Thoracic aorta (tissue), 2 donors: ENCODE measurements at regions not wholly inside any gene's neighbourhood (a gene's known extent, or its start where the extent isn't known, plus 50 kb on each side); places are given as distances from the start of the nearest gene placed in this dataset.

Experiments
- ATAC-seq: fragments of 150-250 bp; one replicate; pipeline ENCODE4 v1.8.0; 2017; ENCODE audit warnings: low read depth; ENCODE audit not compliant: insufficient number of reproducible peaks, low FRiP score
- DNase-seq: peaks from one replicate; pipeline ENCODE4 v3.0.0-alpha.2; 2020; ENCODE audit warnings: low spot score
- H3K27ac ChIP-seq, 2 donors: fragments of 200-600 bp; sonication (generic); 1 replicate in 1 of 2; 2 replicates in 1 of 2; pipeline ENCODE4 v1.5.1; 2016; ENCODE audit warnings: mild to moderate bottlenecking in 2 of 2, moderate library complexity in 2 of 2
- H3K27me3 ChIP-seq: fragments of 200-600 bp; sonication (generic); replicated peaks from 2 replicates; pipeline ENCODE4 v1.6.0; 2016; ENCODE audit warnings: mild to moderate bottlenecking; ENCODE audit not compliant: insufficient read depth
- H3K36me3 ChIP-seq: fragments of 200-600 bp; sonication (generic); one replicate; pipeline ENCODE4 v1.5.1; 2016
- H3K4me1 ChIP-seq, 2 donors: fragments of 200-600 bp; sonication (generic); 1 replicate in 1 of 2; 2 replicates in 1 of 2; pipeline versions ENCODE4 v1.5.1 to v1.6.0; 2016; ENCODE audit warnings: low read depth in 2 of 2, mild to moderate bottlenecking in 1 of 2; ENCODE audit not compliant: control insufficient read depth in 1 of 2
- H3K4me3 ChIP-seq: fragments of 200-600 bp; sonication (generic); 2 replicates; pipeline ENCODE4 v1.5.1; 2016; ENCODE audit warnings: mild to moderate bottlenecking
- H3K9me3 ChIP-seq: fragments of 200-600 bp; sonication (generic); 2 replicates; pipeline ENCODE4 v1.5.1; 2016
- TF ChIP-seq, protein P1 (sequence below): fragments of 200-600 bp; sonication (generic); IDR thresholded peaks from one replicate; pipeline ENCODE4 v1.5.1; 2019; ENCODE audit warnings: antibody characterized with exemption

DNA sequence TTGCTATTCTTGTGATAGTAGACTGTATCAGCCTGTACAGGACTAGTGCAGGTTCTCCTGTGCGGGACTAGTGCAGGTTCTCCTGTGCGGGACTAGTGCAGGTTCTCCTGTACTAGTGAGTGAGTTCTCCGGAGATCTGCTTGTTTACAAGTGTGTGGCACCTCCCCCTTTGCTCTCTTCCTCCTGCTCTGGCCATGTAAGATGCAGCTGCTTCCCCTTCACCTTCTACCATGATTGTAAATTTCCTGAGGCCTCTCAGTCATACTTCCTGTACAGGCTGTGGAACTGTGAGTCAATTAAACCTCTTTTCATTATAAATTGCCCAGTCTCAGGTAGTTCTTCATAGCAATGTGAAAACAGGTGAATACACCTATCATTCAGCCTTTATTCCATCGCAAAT lies 289.6 kb downstream of the TEX29 start:
- Histone ChIP-seq H3K9me3 (no peaks in the 10 kb centered on the region), H3K4me1 (no peaks in the 10 kb centered on the region), H3K27me3 (no peaks in the 10 kb centered on the region), H3K4me3 (no peak overlapping the region), H3K27ac (no peak overlapping the region), H3K36me3 (no peaks in the 10 kb centered on the region)
- TF ChIP-seq, protein P1, sequence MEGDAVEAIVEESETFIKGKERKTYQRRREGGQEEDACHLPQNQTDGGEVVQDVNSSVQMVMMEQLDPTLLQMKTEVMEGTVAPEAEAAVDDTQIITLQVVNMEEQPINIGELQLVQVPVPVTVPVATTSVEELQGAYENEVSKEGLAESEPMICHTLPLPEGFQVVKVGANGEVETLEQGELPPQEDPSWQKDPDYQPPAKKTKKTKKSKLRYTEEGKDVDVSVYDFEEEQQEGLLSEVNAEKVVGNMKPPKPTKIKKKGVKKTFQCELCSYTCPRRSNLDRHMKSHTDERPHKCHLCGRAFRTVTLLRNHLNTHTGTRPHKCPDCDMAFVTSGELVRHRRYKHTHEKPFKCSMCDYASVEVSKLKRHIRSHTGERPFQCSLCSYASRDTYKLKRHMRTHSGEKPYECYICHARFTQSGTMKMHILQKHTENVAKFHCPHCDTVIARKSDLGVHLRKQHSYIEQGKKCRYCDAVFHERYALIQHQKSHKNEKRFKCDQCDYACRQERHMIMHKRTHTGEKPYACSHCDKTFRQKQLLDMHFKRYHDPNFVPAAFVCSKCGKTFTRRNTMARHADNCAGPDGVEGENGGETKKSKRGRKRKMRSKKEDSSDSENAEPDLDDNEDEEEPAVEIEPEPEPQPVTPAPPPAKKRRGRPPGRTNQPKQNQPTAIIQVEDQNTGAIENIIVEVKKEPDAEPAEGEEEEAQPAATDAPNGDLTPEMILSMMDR = no peak
- DNase-seq (no peak), ATAC-seq (no peak)

DNA sequence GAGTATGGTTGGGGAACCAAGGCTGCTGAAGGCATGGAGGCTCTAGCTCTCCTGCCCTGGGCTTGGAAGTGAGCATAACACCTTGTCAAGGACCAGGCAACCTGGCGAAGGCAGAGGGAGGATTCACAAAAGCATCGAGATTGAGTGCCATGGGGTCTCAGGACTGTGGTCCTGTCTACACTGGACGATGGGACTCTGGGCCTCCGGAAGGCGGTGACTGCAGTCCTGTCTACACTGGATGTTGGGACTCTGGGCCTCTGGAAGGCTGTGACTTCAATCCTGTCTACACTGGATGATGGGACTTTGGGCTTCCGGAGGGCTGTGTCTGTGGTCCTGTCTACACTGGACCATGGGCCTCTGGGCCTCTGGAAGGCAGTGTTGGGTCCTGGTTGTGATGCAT lies 290.4 kb downstream of the TEX29 start:
- TF ChIP-seq, protein P1 = no peak
- H3K4me3 ChIP-seq = no peak overlapping the region
- no peaks in the 10 kb centered on the region for H3K27me3 ChIP-seq
- H3K27ac ChIP-seq = no peak overlapping the region
- H3K4me1 ChIP-seq = no peaks in the 10 kb centered on the region
- no peaks in the 10 kb centered on the region for H3K36me3 ChIP-seq
- ATAC-seq (no peak), DNase-seq (no peak)
- H3K9me3 ChIP-seq = no peaks in the 10 kb centered on the region

DNA sequence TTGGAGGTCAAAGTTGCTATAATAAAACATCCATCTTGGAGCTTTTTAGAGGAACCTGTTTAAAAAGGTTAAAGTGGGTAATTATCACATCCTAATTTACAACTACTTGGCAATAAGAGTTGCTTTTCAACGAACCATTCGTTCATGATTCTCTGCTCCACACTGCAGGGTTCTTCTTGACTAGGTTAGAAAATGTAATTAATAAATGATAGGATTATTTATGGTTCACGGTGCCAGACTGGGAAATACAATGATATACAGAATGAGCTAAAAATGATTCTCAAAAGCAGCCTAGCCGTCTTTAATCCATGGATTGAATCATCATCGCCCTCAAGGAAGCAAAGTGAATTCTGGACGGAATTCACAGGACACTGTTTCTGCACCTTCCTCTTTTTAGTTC lies 291.2 kb downstream of the TEX29 start:
- H3K27me3 ChIP-seq = no peaks in the 10 kb centered on the region
- ATAC-seq = no peak

DNA sequence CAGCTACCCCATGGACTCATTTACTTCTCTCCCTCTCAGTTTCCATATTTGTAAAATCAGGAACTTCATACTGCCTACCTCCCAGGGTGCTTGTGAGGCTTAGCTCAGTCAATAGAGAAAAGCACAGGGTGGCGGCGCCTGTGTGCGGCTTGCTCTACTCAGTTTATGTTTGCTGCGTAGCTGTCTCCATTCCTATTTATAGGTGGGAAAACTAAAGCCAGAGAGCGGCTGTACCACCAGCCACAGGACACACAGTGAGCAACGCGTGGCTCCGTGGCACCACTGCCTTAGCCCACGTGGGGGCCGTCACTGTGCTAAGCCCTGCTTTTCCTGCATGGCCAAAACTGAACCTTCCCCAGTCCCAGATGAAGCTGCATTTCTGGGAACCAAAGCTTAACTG lies 292.4 kb downstream of the TEX29 start:
- no peak overlapping the region for H3K27ac ChIP-seq
- no peak overlapping the region for H3K4me3 ChIP-seq
- H3K36me3 ChIP-seq = no peaks in the 10 kb centered on the region
- TF ChIP-seq, protein P1 = no peak
- no peaks in the 10 kb centered on the region for H3K9me3 ChIP-seq
- ATAC-seq (no peak), DNase-seq (no peak)
- no peaks in the 10 kb centered on the region for H3K27me3 ChIP-seq
- no peaks in the 10 kb centered on the region for H3K4me1 ChIP-seq

More for the DNA sequence above, 291.2 kb downstream of the TEX29 start:
- Histone ChIP-seq H3K4me1 (no peaks in the 10 kb centered on the region), H3K9me3 (no peaks in the 10 kb centered on the region), H3K27ac (no peak overlapping the region), H3K36me3 (no peaks in the 10 kb centered on the region), H3K4me3 (no peak overlapping the region)
- TF ChIP-seq, protein P1 = no peak
- DNase-seq = no peak

DNA sequence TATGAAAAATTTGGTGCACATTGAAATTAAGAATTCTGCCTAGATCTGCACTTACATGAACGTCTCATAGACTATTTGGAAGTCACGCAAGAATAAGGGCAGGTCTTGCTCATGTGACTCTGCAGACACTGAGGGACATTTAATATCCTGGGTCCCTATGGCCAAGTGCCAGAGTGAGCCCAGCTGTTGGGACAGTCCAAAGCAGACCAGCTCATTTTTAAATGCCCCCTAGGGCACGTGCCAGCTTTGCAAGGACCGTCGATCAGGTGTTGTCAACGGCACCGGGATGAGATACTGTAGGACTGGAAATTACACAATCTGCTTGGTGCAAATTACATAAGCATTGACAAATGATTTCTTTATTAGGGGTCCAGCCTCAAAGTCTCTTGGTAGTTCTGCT lies 293.6 kb downstream of the TEX29 start:
- Histone ChIP-seq H3K4me3 (no peak overlapping the region), H3K36me3 (no peaks in the 10 kb centered on the region), H3K27ac (no peak overlapping the region), H3K27me3 (no peaks in the 10 kb centered on the region), H3K4me1 (no peaks in the 10 kb centered on the region), H3K9me3 (no peaks in the 10 kb centered on the region)
- TF ChIP-seq, protein P1 = no peak
- no peak for DNase-seq
- ATAC-seq = no peak
